ENCODE measurements at regions not wholly inside any gene's neighbourhood (a gene's known extent, or its start where the extent isn't known, plus 50 kb on each side); places are given as distances from the start of the nearest gene placed in this dataset.

DNA sequence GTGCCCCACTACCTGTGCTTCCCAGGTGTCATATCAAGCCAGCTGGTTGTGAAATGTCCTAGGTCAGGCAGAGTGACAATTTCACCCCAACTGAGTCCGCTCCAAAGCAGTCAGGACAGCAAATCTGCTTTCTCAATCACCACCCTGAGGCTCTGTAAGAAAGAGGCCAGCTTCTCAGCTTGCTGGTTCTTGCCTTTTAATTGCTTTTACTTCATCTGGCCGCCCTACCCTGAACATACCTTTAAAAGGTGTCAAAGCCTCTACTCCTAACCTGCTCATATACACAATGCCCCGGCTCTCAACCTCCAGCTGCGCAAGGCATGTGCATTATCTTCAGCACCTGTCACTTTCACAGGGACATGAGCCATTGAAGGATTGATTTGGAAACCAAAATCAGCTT is 581.6 kb downstream of the NPHP4 start:
- H3K4me3 ChIP-seq (ENCODE audit: low read depth, low read length), result no peak overlapping the region
- DNase-seq (ENCODE audit: low read depth), result no peak
- TF ChIP-seq, protein P1, sequence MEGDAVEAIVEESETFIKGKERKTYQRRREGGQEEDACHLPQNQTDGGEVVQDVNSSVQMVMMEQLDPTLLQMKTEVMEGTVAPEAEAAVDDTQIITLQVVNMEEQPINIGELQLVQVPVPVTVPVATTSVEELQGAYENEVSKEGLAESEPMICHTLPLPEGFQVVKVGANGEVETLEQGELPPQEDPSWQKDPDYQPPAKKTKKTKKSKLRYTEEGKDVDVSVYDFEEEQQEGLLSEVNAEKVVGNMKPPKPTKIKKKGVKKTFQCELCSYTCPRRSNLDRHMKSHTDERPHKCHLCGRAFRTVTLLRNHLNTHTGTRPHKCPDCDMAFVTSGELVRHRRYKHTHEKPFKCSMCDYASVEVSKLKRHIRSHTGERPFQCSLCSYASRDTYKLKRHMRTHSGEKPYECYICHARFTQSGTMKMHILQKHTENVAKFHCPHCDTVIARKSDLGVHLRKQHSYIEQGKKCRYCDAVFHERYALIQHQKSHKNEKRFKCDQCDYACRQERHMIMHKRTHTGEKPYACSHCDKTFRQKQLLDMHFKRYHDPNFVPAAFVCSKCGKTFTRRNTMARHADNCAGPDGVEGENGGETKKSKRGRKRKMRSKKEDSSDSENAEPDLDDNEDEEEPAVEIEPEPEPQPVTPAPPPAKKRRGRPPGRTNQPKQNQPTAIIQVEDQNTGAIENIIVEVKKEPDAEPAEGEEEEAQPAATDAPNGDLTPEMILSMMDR (conservative IDR thresholded peaks at IDR 0.05; ENCODE audit: low read depth, low read length), result no peak

DNA sequence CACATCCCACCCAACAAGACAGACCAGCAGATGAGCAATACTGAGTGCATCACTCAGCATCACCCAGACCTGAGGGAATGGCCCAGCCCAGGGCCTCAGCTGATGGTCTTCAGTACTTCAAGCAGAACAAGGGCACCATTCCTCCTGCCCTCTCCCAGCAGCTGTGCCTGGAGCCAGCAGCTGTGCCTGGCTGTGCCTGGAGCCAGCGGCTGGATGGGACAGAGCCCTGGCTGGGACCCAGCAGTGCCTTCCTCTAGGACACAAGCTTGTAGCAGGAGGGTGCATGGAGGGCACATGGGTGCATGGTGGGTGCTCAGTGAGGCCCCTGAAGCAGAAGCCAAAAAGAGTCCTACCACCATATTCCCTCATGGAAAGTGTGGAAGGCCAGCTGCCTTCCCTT is 583.8 kb downstream of the NPHP4 start:
- H3K4me3 ChIP-seq (ENCODE audit: low read depth, low read length), result no peak overlapping the region
- TF ChIP-seq, protein P1 (conservative IDR thresholded peaks at IDR 0.05; ENCODE audit: low read depth, low read length), result no peak
- no peak for DNase-seq (ENCODE audit: low read depth)

DNA sequence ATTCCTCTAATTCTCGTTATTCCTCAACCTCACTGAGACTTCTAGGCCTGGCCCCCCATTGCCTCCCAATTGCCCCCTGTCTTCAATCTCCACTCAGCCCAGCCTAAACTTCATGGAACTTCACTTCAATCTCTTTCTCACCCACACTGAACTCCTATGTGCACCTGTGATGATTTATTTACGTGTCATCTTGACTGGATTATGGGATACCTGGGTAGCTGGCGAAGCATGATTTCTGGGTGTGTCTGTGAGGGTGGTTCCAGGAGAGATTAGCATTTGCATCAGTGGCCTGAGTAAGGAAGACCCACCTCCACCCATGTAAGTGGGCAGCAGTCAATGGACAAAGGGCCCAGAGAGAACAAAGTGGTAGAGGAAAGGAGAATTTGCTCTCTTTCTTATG is 587.0 kb downstream of the NPHP4 start:
- DNase-seq (ENCODE audit: low read depth), result no peak
- TF ChIP-seq, protein P1 (conservative IDR thresholded peaks at IDR 0.05; ENCODE audit: low read depth, low read length), result no peak
- H3K4me3 ChIP-seq (ENCODE audit: low read depth, low read length), result no peak overlapping the region

DNA sequence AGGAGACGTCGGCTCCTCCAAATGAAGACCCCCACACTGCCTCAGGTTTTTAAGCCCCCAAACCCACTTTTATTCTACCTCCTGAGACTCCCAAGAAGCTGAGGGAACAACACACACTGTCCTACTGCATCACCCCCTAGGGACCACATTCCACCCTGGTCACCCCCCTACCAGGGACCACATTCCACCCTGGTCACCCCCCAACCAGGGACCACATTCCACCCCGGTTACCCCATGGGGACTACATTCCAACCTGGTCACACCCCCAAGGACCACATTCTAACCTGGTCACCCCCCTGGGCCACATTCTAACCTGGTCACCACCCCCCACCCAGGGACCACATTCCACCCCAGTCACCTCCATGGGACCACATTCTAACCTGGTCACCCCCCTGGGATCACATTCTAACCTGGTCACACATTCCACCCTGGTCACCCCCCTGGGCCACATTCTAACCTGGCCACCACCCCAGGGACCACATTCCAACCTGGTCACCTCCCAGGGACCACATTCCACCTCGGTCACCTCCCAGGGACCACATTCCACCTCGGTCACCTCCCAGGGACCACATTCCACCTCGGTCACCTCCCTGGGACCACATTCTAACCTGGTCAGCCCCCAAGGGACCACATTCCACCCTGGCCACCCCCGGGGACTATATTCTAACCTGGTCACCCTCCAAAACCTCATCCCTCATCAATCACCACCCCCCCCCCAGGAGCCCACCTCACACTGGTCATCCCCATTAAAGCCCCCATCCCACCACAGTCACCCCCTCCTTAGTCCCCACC is 587.6 kb downstream of the NPHP4 start:
- TF ChIP-seq, protein P1 (conservative IDR thresholded peaks at IDR 0.05; ENCODE audit: low read depth, low read length), result no peak
- H3K4me3 ChIP-seq (ENCODE audit: low read depth, low read length), result no peak overlapping the region
- no peak for DNase-seq (ENCODE audit: low read depth)

DNA sequence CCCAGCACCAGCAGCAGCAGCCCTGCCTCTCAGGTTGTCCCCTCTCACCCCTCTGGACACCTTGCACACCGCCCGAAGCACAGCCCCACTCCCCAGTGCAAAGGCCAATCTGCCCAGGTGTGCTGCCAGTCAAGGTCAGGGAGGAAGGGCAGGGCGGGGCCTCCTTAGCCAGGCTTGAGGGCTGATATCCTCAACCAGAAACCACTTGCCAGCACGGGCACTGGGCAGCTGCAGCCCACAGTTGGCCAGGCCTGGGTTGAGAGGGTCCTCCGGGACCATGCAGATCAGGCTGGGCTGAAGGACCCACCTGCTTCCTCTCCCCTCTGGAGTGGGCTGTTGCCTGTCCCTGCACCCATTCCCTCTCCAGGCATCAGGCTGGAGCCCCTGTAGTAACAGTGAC is 588.3 kb downstream of the NPHP4 start:
- H3K4me3 ChIP-seq (ENCODE audit: low read depth, low read length), result no peak overlapping the region
- TF ChIP-seq, protein P1 (conservative IDR thresholded peaks at IDR 0.05; ENCODE audit: low read depth, low read length), result no peak
- DNase-seq (ENCODE audit: low read depth), result no peak

DNA sequence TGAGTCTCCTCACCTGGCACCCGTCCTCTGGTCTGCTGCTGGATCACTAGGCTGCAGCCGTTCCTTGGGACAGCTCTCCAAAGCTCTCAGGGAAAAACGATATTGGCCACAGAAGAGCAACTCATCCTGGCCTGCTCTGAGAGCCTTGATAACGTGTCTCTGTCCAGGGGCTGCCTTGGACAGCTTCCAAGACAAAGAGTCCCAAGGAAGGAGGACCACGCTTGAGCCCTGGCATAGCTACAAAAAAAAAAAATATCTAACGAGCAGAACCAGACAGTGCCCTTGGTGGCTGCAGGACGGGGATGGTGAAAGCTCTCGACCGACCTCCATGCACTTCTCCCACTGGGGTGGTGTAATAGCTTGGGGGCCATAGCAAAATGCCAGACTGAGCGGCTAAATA is 589.6 kb downstream of the NPHP4 start:
- no peak overlapping the region for H3K4me3 ChIP-seq (ENCODE audit: low read depth, low read length)
- TF ChIP-seq, protein P1 (conservative IDR thresholded peaks at IDR 0.05; ENCODE audit: low read depth, low read length), result no peak
- DNase-seq (ENCODE audit: low read depth), result no peak

DNA sequence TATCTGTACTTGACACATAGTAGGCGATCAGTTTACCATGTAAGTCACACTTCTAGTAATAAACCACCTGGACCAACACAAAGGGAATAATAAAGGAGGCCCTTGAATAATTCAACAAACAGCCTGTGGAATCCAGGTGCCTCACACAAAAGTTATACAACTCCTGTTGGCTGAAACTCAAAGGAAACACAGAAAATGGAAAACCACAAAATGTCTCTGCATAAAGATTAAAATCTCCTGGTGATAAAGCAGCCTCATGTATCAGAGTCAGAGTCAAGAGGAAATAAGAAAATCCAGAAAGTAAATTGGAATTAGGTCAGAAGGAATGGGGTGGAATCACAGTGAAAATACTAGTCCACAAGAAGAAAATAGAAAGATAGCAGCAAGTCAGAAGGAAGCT is 592.5 kb downstream of the NPHP4 start:
- no peak overlapping the region for H3K4me3 ChIP-seq (ENCODE audit: low read depth, low read length)
- TF ChIP-seq, protein P1 (conservative IDR thresholded peaks at IDR 0.05; ENCODE audit: low read depth, low read length), result no peak
- no peak for DNase-seq (ENCODE audit: low read depth)
